GM12874 (cell line): ENCODE measurements at regions not wholly inside any gene's neighbourhood (a gene's known extent, or its start where the extent isn't known, plus 50 kb on each side); places are given as distances from the start of the nearest gene placed in this dataset.
A peak's percentile ranks its signal among the peaks of the same experiment; 100 is the strongest.

ENCODE experiments used
- TF ChIP-seq, protein P1 (sequence below): IDR thresholded peaks from 2 replicates; pipeline ENCODE4 v1.5.1; 2011; ENCODE audit warnings: low read depth, mild to moderate bottlenecking, control low read depth, low read length, moderate library complexity; ENCODE audit not compliant: insufficient read depth

DNA sequence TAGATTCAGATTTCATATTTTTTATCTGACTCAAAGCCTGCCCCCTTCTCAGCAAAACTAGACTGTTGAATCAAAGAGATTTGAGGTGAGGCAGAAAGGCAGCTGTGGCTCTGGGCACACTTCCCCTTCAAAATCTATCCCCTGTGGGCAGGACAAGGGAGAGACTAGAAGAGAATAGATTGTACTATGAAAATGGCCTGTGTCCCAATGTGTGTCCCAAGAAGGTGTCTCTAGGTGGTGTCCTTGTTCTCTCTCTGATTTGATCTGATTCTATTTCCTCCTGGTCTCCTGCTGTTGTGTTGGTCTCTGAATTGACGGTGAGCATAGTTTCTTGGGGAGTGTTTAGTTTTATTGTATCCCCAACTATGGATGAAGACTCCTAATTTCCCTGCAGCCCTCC is 565.8 kb upstream of the ATP2B1 start:
- TF ChIP-seq, protein P1, sequence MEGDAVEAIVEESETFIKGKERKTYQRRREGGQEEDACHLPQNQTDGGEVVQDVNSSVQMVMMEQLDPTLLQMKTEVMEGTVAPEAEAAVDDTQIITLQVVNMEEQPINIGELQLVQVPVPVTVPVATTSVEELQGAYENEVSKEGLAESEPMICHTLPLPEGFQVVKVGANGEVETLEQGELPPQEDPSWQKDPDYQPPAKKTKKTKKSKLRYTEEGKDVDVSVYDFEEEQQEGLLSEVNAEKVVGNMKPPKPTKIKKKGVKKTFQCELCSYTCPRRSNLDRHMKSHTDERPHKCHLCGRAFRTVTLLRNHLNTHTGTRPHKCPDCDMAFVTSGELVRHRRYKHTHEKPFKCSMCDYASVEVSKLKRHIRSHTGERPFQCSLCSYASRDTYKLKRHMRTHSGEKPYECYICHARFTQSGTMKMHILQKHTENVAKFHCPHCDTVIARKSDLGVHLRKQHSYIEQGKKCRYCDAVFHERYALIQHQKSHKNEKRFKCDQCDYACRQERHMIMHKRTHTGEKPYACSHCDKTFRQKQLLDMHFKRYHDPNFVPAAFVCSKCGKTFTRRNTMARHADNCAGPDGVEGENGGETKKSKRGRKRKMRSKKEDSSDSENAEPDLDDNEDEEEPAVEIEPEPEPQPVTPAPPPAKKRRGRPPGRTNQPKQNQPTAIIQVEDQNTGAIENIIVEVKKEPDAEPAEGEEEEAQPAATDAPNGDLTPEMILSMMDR, result 0 out of 2 replicates have a peak, but pooled peaks have one; percentile 1

DNA sequence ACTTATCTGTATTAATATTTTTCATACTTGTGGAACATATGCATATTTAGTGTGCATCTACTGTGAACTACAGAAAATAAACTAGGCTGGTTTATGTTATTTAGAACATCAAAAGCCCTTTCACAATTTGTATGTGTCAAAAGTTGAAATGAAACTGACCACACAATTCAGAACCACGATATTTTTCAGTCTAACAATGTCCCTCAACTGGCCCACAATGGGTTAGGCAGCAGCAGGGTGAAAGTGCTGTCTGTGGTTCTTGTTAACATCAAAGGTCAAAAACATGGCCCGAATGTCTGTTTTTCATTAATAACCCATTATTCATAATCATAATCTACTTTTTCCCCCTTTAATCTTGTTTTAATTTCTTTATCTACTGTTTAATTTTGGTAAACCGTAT is 559.9 kb upstream of the ATP2B1 start:
- TF ChIP-seq, protein P1, result no peak

- TF ChIP-seq, protein P1, result no peak
Observed at GRCh38 chr12:90262251-90262650, 553.6 kb upstream of the ATP2B1 start.

DNA sequence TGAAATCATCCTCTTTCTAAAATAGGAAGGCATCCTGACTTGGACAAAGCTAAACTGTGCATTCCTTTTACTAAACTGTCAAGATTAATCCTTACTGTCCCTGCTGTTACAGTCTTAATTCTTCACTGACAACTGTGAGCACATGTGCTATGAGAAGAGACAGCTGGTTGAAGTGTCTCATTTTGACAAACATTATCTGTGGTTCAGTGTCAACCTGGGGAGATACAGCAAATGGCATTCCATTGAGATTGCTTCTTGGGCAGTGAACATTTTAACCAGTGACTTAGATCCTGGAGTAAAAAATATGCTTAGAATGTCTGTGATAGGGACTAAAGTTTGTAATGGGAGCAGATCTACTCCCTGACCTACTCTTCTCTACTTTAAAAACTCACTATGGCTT is 552.6 kb upstream of the ATP2B1 start:
- TF ChIP-seq, protein P1, result no peak

- TF ChIP-seq, protein P1, result no peak
Observed at GRCh38 chr12:90260136-90260535, 551.5 kb upstream of the ATP2B1 start.

DNA sequence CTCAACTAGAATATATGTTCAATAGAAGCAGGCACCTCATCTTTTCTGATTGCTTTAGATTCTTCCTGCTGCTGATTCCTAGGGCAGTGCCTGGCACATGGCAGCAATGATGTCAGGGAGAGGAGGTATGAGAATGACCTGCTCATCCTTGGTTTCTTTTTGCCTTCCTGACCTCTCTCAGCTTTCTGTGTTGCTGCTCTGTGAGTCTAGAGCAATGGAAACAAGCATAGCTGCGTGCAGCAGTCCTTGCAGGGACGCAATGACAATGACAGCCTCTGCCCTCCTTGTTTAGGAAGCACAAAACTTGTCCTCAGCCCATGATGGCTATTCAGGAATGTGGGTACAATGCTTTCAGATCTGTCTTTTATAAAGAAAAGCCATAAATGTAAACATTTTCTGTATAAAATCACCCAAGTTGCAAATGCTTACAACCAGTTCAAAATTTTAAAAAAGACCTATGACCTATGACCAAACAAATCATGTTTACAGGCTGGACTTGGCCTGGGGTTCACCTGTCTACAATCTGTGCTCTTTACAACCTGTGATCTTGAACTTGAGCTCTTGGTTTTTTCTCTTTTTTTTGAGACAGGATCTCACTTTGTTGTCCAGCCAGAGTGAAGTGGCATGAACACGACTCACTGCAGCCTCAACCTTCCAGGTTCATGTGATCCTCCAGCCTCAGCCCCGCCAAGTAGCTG is 549.4 kb upstream of the ATP2B1 start:
- TF ChIP-seq, protein P1, result no peak

GRCh38 chr12:90254796-90255195 is 546.2 kb upstream of the ATP2B1 start:
- TF ChIP-seq, protein P1, result no peak
